Stimulated activated CD8-positive, alpha-beta memory T cell treated with anti-CD3 and anti-CD28 coated beads, Interleukin-7, amount 100 ng/mL, for 48 hours (primary cell): ENCODE measurements at regions not wholly inside any gene's neighbourhood (a gene's known extent, or its start where the extent isn't known, plus 50 kb on each side); places are given as distances from the start of the nearest gene placed in this dataset.
"Not testable (repeated sequence)": the region's sequence is repeated elsewhere in the genome, so short reads cannot be mapped to it uniquely, and the experiment has no call there.

Experiments
- DNase-seq, 2 donors: peaks; one replicate each; pipeline ENCODE4 v3.0.0-alpha.2; 2020; ENCODE audit warnings: low read depth in 1 of 2; ENCODE audit errors: extremely low read depth in 1 of 2

DNA sequence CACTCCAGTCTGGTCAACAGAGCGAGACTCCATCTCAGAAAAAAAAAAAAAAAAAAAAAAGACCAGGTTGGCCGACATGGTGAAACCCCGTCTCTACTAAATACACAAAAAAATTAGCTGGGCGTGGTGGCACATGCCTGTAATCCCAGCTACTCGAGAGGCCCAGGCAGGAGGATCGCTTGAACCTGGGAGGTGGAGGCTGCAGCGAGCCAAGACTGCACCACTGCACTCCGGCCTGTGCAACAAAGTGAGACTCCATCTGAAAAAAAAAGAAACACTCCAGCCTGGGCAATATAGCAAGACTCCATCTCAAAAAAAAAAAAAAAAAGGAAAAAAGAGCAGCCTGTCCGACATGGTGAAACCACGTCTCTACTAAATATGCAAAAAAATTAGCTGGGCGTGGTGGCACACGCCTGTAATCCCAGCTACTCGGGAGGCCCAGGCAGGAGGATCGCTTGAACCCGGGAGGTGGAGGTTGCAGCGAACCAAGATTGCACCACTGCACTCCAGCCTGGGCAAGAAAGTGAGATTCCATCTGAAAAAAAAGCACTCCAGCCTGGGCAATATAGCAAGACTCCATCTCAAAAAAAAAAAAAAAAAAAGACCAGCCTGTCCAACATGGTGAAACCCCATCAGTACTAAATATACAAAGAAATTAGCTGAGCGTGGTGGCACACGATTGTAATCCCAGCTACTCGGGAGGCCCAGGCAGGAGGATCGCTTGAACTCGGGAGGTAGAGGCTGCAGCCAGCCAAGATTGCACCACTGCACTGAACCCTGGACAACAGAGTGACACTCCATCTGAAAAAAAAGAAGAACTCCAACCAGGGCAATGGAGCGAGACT is 343.3 kb upstream of the PLGLB2 start:
- DNase-seq, result not testable (repeated sequence)

GRCh38 chr2:87405531-87406216 is 342.2 kb upstream of the PLGLB2 start:
- DNase-seq, result not testable (repeated sequence)

DNA sequence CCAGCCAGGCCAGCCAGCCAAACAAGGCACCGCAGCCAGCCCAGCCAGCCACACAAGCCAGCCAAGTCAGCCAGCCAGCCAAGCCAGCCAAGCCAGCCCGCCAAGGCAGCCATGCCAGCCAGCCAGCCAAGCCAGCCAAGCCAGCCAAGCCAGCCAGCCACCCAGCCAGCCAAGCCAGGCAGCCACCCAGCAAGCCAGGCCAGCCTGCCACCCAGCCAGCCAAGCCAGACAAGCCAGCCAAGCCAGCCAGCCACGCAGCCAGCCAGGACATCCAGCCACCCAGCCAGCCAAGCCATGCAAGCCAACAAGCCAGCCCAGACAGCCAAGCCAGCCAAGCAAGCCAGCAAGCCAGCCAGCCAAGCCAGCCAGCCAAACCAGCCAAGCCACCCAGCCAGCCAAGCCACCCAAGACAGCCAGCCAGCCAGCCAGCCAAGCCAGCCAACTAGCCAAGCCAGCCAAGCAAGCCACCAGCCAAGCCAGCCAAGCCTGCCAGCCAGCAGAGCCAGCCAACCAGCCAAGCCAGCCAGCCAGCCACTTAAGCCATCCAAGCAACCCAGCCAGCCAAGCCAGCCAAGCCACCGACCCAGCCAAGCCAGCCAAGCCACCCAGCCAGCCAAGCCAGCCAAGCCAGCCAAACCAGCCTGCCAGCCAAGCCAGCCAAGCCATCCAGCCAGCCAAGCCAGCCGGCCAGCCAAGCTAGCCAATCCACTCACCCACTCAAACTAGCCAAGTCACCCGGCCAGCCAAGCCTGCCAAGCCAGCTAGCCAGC is 341.3 kb upstream of the PLGLB2 start:
- DNase-seq, result not testable (repeated sequence)

GRCh38 chr2:87409601-87410000 is 338.3 kb upstream of the PLGLB2 start:
- DNase-seq, result not testable (repeated sequence)

GRCh38 chr2:87410371-87410770 is 337.5 kb upstream of the PLGLB2 start:
- not testable (repeated sequence) for DNase-seq

- not testable (repeated sequence) for DNase-seq
Observed at GRCh38 chr2:87412036-87412820, 335.7 kb upstream of the PLGLB2 start.

DNA sequence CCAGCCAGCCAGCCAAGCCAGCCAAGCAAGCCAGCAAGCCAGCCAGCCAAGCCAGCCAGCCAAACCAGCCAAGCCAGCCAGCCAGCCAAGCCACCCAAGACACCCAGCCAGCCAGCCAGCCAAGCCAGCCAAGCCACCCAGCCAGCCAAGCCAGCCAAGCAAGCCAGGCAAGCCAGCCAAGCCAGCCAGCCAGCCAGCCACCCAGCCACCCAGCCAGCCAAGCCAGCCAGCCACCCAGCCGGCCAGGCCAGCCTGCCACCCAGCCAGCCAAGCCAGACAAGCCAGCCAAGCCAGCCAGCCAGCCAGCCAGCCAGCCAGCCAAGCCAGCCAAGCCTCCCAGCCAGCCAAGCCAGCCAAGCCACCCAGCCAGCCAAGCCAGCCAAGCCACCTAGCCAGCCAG is 333.6 kb upstream of the PLGLB2 start:
- DNase-seq, result not testable (repeated sequence)

- not testable (repeated sequence) for DNase-seq
Observed at GRCh38 chr2:87414795-87415570, 332.9 kb upstream of the PLGLB2 start.

DNA sequence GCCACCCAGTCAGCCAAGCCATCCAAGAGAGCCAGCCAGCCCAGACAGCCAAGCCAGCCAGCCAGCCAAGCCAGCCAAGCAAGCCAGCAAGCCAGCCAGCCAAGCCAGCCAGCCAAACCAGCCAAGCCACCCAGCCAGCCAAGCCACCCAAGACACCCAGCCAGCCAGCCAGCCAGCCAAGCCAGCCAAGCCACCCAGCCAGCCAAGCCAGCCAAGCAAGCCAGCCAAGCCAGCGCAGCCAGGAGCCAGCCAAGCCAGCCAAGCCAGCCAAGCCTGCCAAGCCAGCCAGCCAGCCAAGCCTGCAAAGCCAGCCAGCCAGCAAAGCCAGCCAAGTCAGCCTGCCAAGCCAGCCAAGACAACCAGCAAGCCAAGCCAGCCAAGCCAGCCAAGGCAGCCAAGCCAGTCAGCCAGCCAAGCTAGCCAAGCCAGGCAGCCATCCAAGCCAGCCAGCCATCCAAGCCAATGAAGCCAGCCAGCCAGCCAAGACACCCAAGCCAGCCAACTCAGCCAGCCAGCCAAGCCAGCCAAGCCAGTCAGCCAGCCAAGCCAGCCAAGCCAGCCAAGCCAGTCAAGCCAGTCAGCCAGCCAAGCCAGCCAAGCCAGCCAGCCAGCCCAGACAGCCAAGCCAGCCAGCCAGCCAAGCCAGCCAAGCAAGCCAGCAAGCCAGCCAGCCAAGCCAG is 332.2 kb upstream of the PLGLB2 start:
- not testable (repeated sequence) for DNase-seq

GRCh38 chr2:87416266-87416592 is 331.7 kb upstream of the PLGLB2 start:
- DNase-seq, result not testable (repeated sequence)

- not testable (repeated sequence) for DNase-seq
Observed at GRCh38 chr2:87417147-87417546, 330.7 kb upstream of the PLGLB2 start.

DNA sequence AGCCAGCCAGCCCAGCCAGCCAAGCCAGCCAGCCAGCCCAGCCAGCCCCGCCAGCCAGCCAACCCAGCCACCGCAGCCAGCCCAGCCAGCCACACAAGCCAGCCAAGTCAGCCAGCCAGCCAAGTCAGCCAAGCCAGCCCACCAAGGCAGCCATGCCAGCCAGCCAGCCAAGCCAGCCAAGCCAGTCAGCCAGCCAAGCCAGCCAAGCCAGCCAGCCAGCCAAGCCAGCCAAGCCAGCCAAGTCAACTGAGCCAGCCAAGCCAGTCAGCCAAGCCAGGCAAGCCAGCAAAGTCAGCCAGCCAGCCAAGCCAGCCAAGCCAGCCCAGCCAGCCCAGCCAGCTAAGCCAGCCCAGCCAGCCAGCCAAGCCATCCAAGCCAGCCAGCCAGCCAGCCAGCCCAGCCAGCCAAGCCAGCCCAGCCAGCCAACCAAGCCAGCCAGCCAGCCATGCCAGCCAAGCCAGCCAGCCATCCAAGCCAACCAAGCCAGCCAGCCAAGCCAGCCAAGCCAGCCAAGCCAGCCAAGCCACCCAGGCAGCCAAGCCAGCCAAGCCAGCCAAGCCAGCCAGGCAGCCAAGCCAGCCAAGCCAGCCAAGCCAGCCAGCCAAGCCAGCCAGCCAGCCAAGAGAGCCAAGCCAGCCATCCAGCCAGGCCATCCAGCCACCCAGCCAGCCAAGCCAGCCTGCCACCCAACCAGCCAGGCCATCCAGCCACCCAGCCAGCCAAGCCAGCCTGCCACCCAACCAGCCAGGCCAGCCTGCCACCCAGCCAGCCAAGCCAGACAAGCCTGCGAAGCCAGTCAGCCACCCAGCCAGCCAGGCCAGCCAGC is 329.9 kb upstream of the PLGLB2 start:
- DNase-seq, result not testable (repeated sequence)

DNA sequence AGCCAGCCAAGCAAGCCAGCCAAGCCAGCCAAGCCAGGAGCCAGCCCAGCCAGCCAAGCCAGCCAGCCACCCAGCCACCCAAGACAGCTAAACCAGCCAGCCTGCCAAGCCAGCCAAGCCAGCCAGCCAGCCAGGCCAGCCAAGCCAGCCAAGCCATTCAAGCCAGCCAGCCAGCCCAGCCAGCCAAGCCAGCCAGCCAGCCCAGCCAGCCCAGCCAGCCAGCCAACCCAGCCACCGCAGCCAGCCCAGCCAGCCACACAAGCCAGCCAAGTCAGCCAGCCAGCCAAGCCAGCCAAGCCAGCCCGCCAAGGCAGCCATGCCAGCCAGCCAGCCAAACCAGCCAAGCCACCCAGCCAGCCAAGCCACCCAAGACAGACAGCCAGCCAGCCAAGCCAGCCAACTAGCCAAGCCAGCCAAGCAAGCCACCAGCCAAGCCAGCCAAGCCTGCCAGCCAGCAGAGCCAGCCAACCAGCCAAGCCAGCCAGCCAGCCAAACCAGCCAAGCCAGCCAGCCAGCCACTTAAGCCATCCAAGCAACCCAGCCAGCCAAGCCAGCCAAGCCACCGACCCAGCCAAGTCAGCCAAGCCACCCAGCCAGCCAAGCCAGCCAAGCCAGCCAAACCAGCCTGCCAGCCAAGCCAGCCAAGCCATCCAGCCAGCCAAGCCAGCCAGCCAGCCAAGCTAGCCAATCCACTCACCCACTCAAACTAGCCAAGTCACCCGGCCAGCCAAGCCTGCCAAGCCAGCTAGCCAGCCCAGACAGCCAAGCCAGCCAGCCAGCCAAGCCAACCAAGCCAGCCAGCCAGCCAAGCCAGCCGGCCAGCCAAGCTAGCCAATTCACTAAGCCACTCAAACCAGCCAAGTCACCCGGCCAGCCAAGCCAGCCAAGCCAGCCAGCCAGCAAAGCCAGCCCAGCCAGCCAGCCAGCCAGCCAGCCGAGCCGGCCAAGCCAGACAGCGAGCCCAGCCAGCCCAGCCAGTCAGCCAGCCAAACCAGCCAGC is 328.8 kb upstream of the PLGLB2 start:
- not testable (repeated sequence) for DNase-seq

DNA sequence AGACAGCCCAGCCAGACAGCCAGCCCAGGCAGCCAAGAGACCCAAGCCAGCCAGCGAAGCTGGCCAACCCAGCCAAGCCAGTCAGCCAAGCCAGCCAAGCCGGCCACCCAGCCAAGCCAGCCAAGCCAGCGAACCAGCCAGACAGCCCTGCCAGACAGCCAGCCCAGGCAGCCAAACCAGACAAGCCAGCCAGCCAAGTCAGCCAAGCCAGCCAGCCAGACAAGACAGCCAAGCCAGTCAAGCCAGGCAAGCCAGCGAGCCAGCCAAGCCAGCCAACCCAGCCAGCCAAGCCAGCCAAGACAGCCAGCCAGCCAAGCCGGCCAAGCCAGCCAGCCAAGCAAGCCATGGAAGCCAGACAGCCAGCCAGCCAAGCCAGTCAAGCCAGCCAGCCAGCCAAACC is 327.9 kb upstream of the PLGLB2 start:
- DNase-seq, result not testable (repeated sequence)

DNA sequence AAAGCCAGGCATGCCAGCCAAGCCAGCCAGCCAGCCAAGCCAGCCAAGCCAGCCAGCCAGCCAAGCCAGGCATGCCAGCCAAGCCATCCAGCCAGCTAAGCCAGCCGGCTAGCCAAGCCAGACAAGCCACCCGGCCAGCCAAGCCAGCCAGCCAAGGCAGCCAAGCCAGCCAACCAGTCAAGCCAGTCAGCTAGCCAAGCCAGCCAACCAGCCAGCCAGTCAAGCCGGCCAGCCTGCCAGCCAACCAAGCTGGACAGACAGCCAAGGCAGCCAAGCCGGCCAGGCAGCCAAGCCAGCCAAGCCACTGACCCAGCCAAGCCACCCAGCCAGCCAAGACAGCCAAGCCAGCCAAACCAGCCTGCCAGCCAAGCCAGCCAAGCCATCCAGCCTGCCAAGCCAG is 326.9 kb upstream of the PLGLB2 start:
- DNase-seq, result not testable (repeated sequence)

GRCh38 chr2:87423796-87424762 is 323.8 kb upstream of the PLGLB2 start:
- DNase-seq, result not testable (repeated sequence)
